Breast epithelium (tissue), 3 donors: ENCODE measurements at regions not wholly inside any gene's neighbourhood (a gene's known extent, or its start where the extent isn't known, plus 50 kb on each side); places are given as distances from the start of the nearest gene placed in this dataset.

Source experiments
- POLR2AphosphoS5 ChIP-seq, 3 donors: sonication (generic); formaldehyde crosslinking; IDR thresholded peaks; one replicate each; pipeline ENCODE4 v1.6.1; 2017; ENCODE audit warnings: antibody characterized with exemption in 3 of 3
- TF ChIP-seq, protein P1 (sequence below), 3 donors: fragments of 450-650 bp; IDR thresholded peaks; one replicate each; pipeline ENCODE4 v1.5.1; 2016 to 2017; ENCODE audit warnings: antibody characterized with exemption in 3 of 3, mild to moderate bottlenecking in 3 of 3, moderate library complexity in 3 of 3

DNA sequence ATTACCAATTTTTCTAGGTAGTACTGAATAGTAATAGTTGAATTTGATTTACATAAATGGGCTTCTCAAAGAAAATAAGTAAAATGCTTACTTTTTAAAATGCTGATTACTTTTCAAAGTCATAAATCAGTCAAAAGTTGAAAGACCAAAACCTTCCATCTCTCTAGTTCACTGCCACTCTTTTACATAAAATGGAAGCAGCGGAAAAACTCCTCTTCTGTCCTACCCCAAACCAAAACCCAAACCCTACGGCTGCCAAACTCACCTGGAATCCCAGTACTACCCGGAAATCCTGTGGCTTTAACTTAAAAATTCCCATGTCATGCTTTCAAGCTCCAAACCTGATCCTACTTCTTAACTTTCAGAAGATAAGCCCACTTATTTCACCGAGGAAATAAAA is 81.2 kb upstream of the MAPRE2 start:
- TF ChIP-seq, protein P1, sequence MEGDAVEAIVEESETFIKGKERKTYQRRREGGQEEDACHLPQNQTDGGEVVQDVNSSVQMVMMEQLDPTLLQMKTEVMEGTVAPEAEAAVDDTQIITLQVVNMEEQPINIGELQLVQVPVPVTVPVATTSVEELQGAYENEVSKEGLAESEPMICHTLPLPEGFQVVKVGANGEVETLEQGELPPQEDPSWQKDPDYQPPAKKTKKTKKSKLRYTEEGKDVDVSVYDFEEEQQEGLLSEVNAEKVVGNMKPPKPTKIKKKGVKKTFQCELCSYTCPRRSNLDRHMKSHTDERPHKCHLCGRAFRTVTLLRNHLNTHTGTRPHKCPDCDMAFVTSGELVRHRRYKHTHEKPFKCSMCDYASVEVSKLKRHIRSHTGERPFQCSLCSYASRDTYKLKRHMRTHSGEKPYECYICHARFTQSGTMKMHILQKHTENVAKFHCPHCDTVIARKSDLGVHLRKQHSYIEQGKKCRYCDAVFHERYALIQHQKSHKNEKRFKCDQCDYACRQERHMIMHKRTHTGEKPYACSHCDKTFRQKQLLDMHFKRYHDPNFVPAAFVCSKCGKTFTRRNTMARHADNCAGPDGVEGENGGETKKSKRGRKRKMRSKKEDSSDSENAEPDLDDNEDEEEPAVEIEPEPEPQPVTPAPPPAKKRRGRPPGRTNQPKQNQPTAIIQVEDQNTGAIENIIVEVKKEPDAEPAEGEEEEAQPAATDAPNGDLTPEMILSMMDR (IDR thresholded peaks at IDR 0.05), result no peak
- no peak for TF ChIP-seq POLR2AphosphoS5 (IDR thresholded peaks at IDR 0.05)
